Endometrium (tissue), 2 donors: ENCODE measurements at regions not wholly inside any gene's neighbourhood (a gene's known extent, or its start where the extent isn't known, plus 50 kb on each side); places are given as distances from the start of the nearest gene placed in this dataset.

Source experiments
- FAIRE-seq: peaks from 2 replicates; lab custom pipeline; 2012; peaks lifted over from hg19 to GRCh38; lab: Jason Lieb, UNC
- donor health status: control.
- donor health status: control.

- FAIRE-seq = no peak
Measured at GRCh38 chr15:95973566-95974256, 356.8 kb upstream of the NR2F2 start.

DNA sequence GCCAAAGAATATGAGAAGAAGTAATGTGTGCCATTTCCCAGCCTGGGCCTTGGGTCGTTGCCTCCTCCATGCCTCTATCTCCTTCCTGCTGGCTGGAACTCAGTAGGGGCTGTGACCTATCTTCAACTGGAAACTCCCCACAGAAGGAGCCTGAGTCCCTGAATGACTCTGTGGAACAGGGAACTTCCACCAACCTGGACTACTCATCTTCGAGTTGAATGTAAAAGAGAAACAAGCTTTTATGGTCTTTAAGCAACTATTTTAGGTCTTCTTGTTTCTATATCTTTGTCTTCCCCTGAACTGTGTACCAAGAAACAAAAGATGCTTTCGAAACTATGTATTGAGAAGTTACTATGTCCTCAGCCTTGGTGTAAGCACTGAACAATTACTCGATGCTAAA lies 355.3 kb upstream of the NR2F2 start:
- FAIRE-seq = no peak

DNA sequence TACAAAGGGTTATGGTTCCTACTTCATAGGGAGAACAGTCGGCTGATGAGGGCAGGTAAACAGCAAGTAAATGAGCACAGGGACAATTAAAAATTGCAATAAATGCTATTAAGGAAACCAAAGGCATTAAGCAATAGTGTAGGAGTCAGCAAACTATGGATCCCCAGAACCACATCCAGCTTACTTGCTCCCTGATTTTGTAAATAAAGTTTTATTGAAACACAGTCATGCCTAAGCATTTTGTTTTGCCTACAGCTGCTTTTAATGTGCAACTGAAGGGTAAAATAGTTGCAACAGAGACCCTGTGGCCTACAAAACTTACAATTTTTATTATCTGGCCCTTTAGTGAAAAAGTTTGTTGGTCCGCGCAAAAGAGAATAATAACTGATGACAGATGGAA lies 351.2 kb upstream of the NR2F2 start:
- no peak for FAIRE-seq

- FAIRE-seq = no peak
Measured at GRCh38 chr15:95981209-95981608, 349.3 kb upstream of the NR2F2 start.

DNA sequence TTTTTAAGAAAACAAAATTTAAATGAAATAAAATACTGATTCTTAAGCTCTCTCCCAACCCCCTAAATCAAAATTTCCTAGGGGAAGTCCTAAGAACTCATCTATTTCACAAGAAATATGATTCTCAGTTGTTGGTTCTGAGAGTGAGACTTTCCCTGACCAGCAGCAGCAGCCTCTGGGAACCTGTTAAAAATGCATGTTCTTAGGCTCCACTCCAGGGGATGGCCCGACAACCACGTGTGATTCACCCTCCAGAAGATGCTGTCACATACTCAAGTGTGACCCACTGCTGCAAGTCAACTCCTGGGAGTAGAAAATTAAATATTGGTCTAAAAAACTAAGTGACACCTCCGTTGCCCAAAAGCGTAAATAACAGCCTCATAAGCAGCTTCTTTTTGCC lies 343.2 kb upstream of the NR2F2 start:
- no peak for FAIRE-seq

GRCh38 chr15:95987886-95988573 lies 342.5 kb upstream of the NR2F2 start:
- FAIRE-seq = no peak

GRCh38 chr15:95988574-95988887 lies 342.0 kb upstream of the NR2F2 start:
- peak; percentile 95 for FAIRE-seq

GRCh38 chr15:95989392-95989791 lies 341.1 kb upstream of the NR2F2 start:
- no peak for FAIRE-seq

- FAIRE-seq = no peak
Measured at GRCh38 chr15:95990833-95991232, 339.7 kb upstream of the NR2F2 start.

DNA sequence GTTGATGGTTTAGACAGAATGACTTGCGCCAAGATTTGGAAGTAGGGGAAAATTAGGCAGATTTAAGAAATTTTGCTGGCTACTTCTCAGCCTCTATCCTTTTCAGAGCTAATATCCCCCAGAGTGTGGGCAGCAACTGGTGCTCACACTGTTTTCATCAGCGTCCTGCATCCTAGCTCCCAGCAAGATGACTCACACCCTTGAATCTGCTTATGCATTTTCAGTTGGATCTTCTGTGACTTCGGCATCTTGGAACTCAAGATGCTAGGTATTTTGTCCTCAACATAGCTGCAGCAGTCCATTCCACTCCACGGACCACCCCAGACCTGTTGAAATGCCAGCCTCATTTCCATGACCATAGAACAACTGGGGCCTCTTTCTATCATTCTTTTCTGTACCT lies 336.1 kb upstream of the NR2F2 start:
- FAIRE-seq = no peak

- FAIRE-seq = no peak
Measured at GRCh38 chr15:95995375-95996168, 334.9 kb upstream of the NR2F2 start.

GRCh38 chr15:95996494-95996893 lies 334.0 kb upstream of the NR2F2 start:
- FAIRE-seq = no peak

DNA sequence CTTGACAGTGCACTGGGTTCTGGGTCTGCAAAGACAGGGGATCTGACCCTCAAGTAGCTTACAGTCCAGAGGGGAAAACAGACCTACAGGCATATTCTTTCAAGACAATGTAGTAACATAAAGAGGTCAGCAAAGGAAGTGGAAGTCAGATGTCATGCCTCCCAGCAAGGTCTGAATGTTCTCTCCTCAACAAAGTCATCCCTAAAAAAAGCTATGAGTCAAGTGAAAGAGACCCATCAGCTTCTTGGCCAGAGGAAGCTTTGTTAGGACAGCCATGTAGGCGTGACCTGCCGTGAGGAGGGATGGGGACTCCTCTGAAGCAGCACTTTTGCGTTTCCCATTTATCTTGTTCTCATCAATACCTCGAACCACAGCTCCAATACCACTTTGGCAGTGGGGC lies 331.6 kb upstream of the NR2F2 start:
- FAIRE-seq = no peak

DNA sequence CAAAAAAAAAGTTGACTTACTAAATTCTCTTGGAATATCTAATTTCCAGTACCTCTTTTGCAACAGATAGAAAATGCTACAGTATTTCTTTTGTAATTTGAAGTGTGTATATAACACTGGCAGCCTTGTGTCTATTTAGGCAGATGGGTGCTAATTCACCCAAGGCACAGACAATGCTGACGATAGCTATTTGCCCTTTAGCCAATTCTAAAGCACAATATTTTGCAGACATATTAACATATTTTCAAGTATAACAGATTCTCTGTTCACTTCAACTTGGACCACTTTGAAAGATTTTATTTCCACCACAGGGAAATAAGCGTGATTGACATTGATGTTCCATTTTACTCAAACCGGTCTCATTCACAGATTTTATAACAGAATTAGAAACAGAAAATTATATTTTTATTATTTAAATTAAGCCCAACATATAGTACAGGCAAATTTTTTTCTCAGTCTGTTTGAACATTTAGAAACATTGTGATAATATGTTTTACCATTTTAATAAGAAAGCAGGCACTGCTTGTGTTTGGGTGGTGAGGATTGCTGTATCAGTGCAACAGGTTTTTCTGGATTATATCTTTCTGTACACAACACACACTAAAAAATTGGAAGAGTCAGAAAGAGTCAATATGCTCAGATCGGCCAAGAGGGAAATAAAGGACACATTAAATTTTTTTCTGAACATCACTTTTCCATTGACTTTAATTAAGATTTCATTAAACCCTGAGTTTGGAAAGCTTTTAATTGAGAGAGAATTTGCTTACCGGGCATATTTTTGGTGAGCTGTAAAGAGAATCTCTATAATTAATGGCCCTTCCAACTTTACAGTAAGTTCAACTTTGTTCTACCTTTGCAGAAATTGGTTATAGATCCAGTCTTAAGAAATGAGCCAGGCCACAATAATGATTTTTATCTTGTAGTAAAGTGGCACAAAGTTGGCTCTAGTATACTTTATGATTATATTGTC lies 327.3 kb upstream of the NR2F2 start:
- no peak for FAIRE-seq

DNA sequence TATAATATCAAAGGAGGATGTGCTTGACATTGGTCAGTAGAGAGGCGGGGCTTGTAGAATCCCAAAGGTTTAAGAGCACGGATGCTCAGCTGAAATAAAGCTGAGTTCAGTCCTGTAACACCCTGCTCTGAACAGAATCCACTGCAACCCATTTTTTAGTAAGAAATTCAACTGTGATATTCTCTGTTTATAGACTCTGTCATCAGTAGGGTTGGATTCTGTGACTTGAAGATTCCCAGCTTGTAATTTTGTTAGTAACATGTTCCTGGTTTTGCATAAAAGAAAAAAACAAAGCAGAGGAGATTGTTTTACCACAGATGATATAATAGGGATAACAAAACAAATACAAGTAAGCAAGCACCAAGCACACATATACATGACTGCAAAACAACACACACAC lies 324.6 kb upstream of the NR2F2 start:
- no peak for FAIRE-seq

DNA sequence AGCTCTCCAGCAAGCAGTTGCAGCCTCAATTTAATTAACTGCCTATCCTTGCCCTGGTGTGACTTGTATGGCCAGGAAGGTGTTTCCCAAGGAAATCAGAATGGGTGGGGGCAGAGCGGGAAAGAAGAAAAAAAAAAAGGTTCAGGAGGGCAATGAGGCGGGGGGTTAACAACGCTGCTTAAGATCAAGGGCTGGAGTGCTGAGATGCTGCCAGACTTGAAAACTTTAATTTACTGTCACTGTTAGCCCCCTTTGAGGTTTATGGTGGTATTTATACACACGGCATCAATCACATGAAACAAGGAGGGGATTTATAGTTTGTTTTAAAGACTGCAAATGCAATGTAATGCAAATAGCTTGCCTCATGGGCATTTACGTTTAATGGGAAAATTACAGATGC lies 319.4 kb upstream of the NR2F2 start:
- no peak for FAIRE-seq

DNA sequence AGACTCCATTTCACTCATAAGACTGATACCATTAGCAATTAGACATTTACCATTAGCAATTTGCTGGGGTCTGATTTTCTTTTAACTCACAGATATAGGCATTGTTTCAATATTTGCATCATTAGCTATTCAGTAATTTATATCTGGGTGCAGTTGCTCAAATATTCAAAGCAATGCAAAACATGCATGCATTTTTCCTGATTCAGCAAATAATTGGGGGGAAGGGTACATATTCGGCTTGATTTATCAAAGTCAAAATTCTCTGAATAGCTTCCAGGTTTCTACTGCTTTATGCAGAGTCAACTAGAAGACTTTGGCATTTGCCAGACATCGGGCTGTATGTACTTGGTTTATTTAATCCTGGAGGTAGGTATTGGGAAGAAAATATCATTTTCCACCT lies 315.6 kb upstream of the NR2F2 start:
- no peak for FAIRE-seq

- no peak for FAIRE-seq
Measured at GRCh38 chr15:96019114-96019513, 311.4 kb upstream of the NR2F2 start.

GRCh38 chr15:96020133-96020532 lies 310.4 kb upstream of the NR2F2 start:
- no peak for FAIRE-seq

DNA sequence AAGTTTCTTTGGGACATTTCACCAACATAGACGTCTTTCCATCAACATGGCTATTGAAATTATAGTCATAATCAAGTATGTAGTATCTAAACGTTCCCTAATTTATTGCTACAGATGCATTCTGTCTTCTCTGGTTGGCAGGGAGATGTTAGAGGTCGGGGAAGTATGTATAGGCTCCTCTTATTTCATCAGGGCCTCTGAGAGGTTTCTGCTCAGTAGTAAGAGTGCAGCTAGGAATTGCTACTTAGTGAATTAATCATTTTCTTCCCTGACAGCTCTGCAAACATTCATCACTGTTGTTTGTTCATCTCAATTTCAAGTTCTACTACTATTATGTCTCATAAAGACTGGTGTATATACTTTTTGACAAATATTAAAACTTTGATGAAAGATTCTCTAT lies 309.7 kb upstream of the NR2F2 start:
- no peak for FAIRE-seq

- FAIRE-seq = no peak
Measured at GRCh38 chr15:96023081-96023480, 307.4 kb upstream of the NR2F2 start.

DNA sequence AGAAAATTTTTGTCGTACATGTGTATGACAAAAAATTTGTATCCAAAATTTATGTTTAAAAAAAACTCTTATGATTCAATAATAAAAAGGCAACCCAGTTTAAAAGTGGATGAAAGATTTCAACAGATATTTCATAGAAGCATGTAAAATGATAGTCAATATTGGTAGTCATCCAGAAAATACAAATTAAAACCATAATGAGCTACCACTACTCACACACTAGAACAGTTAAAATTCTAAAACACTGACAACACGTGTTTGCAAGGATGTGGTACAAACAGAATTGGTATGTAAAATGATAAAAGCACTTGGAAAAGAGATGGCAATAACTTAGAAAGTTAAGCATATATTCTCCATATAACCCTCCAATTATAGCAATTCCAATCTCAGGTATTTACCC lies 303.0 kb upstream of the NR2F2 start:
- FAIRE-seq = no peak
